ENCODE measurements at regions not wholly inside any gene's neighbourhood (a gene's known extent, or its start where the extent isn't known, plus 50 kb on each side); places are given as distances from the start of the nearest gene placed in this dataset.

DNA sequence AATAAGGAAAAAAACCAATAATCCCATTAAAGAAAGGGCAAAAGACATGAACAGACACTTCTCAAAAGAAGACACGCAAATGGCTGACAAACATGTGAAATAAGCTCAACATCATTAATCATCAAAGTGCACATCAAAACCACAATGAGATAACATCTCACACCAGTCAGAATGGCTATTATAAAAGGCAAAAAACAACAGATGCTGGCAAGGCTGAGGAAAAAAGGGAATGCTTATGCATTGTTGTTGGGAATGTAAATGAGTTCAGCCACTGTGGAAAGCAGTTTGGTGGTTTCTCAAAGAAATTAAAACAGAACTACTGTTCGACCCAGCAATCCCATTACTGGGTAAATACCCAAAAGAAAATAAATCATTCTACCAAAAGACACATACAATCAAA lies 285.6 kb downstream of the NR4A2 start:
- no peak overlapping the region for H3K9ac ChIP-seq (ENCODE audit: low read depth, low read length, poor library complexity, severe bottlenecking)
- no peaks in the 10 kb centered on the region for H3K4me1 ChIP-seq (ENCODE audit: insufficient read depth, low read length, poor library complexity, severe bottlenecking)
- no peak overlapping the region for H3K4me2 ChIP-seq (ENCODE audit: low read depth, low read length, poor library complexity, severe bottlenecking)
- H2AFZ ChIP-seq (ENCODE audit: low read length): no peak overlapping the region
- no peak for TF ChIP-seq EZH2phosphoT487 (IDR thresholded peaks at IDR 0.05; ENCODE audit: borderline replicate concordance)
- TF ChIP-seq CTCF (conservative IDR thresholded peaks at IDR 0.05; ENCODE audit: low read length): no peak
- no peaks in the 10 kb centered on the region for H3K9me2 ChIP-seq (replicated peaks; ENCODE audit: low read depth, low read length)
- no peaks in the 10 kb centered on the region for H3F3A ChIP-seq (ENCODE audit: low read depth)
- no peaks in the 10 kb centered on the region for H3K79me2 ChIP-seq (ENCODE audit: insufficient read depth, low read length)
- H3K27me3 ChIP-seq (ENCODE audit: insufficient read depth, low read length, poor library complexity, severe bottlenecking): no peaks in the 10 kb centered on the region
- H3K36me3 ChIP-seq (ENCODE audit: insufficient read depth, low read length): no peaks in the 10 kb centered on the region
- no peak overlapping the region for H3K4me3 ChIP-seq (ENCODE audit: low read length, poor library complexity, severe bottlenecking)
- H3K9me3 ChIP-seq (ENCODE audit: insufficient read depth, low read depth, low read length): no peaks in the 10 kb centered on the region
- no peaks in the 10 kb centered on the region for H4K20me1 ChIP-seq (ENCODE audit: insufficient read depth, low read length, poor library complexity, severe bottlenecking)

GRCh38 chr2:156042895-156043294 lies 289.6 kb downstream of the NR4A2 start:
- Histone ChIP-seq H3K4me1 (ENCODE audit: insufficient read depth, low read length, poor library complexity, severe bottlenecking) (no peaks in the 10 kb centered on the region), H3K9ac (ENCODE audit: low read depth, low read length, poor library complexity, severe bottlenecking) (no peak overlapping the region)
- TF ChIP-seq CTCF (conservative IDR thresholded peaks at IDR 0.05; ENCODE audit: low read length): no peak
- no peak for TF ChIP-seq EZH2phosphoT487 (IDR thresholded peaks at IDR 0.05; ENCODE audit: borderline replicate concordance)

GRCh38 chr2:156038021-156038420 lies 294.5 kb downstream of the NR4A2 start:
- Histone ChIP-seq H3F3A (ENCODE audit: low read depth) (no peaks in the 10 kb centered on the region), H3K27me3 (ENCODE audit: insufficient read depth, low read length, poor library complexity, severe bottlenecking) (no peaks in the 10 kb centered on the region), H3K4me3 (ENCODE audit: low read length, poor library complexity, severe bottlenecking) (no peak overlapping the region), H2AFZ (ENCODE audit: low read length) (no peak overlapping the region), H3K9ac (ENCODE audit: low read depth, low read length, poor library complexity, severe bottlenecking) (no peak overlapping the region), H3K4me1 (ENCODE audit: insufficient read depth, low read length, poor library complexity, severe bottlenecking) (no peaks in the 10 kb centered on the region), H3K9me2 (replicated peaks; ENCODE audit: low read depth, low read length) (no peaks in the 10 kb centered on the region), H3K36me3 (ENCODE audit: insufficient read depth, low read length) (no peaks in the 10 kb centered on the region), H4K20me1 (ENCODE audit: insufficient read depth, low read length, poor library complexity, severe bottlenecking) (no peaks in the 10 kb centered on the region), H3K79me2 (ENCODE audit: insufficient read depth, low read length) (no peaks in the 10 kb centered on the region), H3K9me3 (ENCODE audit: insufficient read depth, low read depth, low read length) (no peaks in the 10 kb centered on the region), H3K4me2 (ENCODE audit: low read depth, low read length, poor library complexity, severe bottlenecking) (no peak overlapping the region)
- TF ChIP-seq EZH2phosphoT487 (IDR thresholded peaks at IDR 0.05; ENCODE audit: borderline replicate concordance) (no peak), CTCF (conservative IDR thresholded peaks at IDR 0.05; ENCODE audit: low read length) (no peak)

More at GRCh38 chr2:156042895-156043294, 289.6 kb downstream of the NR4A2 start:
- Histone ChIP-seq H3K9me3 (ENCODE audit: insufficient read depth, low read depth, low read length) (no peaks in the 10 kb centered on the region), H3K36me3 (ENCODE audit: insufficient read depth, low read length) (no peaks in the 10 kb centered on the region), H3K4me3 (ENCODE audit: low read length, poor library complexity, severe bottlenecking) (no peak overlapping the region), H2AFZ (ENCODE audit: low read length) (no peak overlapping the region), H4K20me1 (ENCODE audit: insufficient read depth, low read length, poor library complexity, severe bottlenecking) (no peaks in the 10 kb centered on the region), H3K27me3 (ENCODE audit: insufficient read depth, low read length, poor library complexity, severe bottlenecking) (no peaks in the 10 kb centered on the region), H3F3A (ENCODE audit: low read depth) (no peaks in the 10 kb centered on the region), H3K9me2 (replicated peaks; ENCODE audit: low read depth, low read length) (no peaks in the 10 kb centered on the region), H3K79me2 (ENCODE audit: insufficient read depth, low read length) (no peaks in the 10 kb centered on the region), H3K4me2 (ENCODE audit: low read depth, low read length, poor library complexity, severe bottlenecking) (no peak overlapping the region)
